AG09309 (cell line): ENCODE measurements at regions not wholly inside any gene's neighbourhood (a gene's known extent, or its start where the extent isn't known, plus 50 kb on each side); places are given as distances from the start of the nearest gene placed in this dataset.

Experiments used
- DNase-seq: peaks from one replicate; pipeline ENCODE4 v3.0.0-alpha.2; 2010; ENCODE audit warnings: low read depth
- H3K4me3 ChIP-seq: 2 replicates; pipeline ENCODE4 v1.5.1; 2011; ENCODE audit warnings: mild to moderate bottlenecking, low read depth, low read length, moderate library complexity; ENCODE audit not compliant: control insufficient read depth
- TF ChIP-seq, protein P1 (sequence below): IDR thresholded peaks from 2 replicates; pipeline ENCODE4 v1.5.1; 2011; ENCODE audit warnings: mild to moderate bottlenecking, low read depth, low read length, inconsistent platforms; ENCODE audit not compliant: insufficient read depth, control insufficient read depth; ENCODE audit errors: missing control alignments

DNA sequence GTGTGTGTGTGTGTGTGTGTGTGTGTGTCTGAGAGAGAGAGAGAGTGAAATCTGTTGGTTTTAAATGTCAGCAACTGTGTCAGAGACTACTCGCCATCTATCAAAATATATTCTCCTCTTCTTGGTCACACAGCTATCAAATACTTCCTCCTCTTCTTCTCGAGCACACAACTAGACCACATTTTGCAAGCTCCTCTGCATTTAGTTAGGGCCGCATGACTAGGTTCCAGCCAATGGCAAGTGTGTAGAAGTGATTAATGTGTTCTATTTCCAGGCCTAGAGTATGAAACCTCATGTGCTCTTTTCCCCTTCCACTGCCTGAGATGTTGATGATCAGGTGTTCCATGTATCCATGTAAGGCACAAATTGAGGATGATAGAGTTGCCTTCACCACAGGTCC is 278.5 kb upstream of the MARCKS start:
- no peak for DNase-seq
- TF ChIP-seq, protein P1, sequence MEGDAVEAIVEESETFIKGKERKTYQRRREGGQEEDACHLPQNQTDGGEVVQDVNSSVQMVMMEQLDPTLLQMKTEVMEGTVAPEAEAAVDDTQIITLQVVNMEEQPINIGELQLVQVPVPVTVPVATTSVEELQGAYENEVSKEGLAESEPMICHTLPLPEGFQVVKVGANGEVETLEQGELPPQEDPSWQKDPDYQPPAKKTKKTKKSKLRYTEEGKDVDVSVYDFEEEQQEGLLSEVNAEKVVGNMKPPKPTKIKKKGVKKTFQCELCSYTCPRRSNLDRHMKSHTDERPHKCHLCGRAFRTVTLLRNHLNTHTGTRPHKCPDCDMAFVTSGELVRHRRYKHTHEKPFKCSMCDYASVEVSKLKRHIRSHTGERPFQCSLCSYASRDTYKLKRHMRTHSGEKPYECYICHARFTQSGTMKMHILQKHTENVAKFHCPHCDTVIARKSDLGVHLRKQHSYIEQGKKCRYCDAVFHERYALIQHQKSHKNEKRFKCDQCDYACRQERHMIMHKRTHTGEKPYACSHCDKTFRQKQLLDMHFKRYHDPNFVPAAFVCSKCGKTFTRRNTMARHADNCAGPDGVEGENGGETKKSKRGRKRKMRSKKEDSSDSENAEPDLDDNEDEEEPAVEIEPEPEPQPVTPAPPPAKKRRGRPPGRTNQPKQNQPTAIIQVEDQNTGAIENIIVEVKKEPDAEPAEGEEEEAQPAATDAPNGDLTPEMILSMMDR: no peak
- no peak overlapping the region for H3K4me3 ChIP-seq

DNA sequence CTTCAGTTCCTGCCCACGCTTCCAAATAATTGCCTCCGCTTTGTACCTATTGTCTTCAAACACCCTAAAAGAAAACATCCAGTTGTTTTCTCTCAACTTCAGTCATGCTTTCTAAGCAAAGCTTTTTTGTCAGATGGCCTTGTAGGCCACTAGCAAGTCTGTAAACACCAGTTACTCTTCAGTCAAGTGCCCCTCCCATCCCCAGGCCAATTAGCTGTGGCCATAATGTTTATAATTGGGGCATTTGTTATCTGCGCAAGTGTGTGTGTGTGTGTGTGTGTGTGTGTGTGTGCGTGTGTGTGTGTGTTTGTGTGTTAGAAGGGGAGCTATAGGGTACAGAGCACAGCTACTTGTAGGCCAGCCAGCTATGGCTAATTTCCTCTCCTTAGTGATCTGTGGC is 272.4 kb upstream of the MARCKS start:
- H3K4me3 ChIP-seq: no peak overlapping the region
- no peak for DNase-seq

GRCh38 chr6:113585246-113585645 is 271.9 kb upstream of the MARCKS start:
- no peak overlapping the region for H3K4me3 ChIP-seq
- TF ChIP-seq, protein P1: no peak

More for the DNA sequence above, 272.4 kb upstream of the MARCKS start:
- TF ChIP-seq, protein P1: no peak

DNA sequence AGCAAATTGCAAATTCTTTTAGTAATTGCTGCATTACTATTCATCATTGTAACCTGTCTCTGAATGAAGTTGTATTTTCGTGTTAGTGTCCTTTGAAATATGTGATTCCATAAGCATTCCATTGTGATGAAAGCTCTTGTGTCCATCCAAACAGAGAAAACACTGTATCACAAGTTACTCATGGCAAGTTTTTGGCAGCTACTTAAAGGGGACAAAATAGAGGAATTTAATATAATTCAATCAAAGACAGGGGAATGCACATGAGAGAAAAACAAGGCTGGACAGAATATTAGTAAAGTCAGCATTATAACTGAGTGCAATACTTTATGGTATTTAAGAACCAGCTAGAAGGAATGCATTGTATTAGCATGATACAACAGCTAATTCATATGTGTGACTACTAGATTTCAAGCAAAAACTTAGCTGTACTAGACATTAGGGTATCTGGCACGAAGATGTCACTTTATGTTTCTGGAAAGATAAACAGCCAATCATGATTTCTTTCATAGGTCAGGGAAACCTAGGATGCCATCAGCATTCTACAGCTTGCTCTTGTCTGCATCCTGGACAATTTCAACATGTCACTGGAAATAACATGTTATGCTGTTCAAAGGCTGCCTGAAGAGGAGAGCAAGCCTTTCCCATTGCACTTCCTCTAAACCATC is 270.6 kb upstream of the MARCKS start:
- no peak for DNase-seq
- TF ChIP-seq, protein P1: no peak
- no peak overlapping the region for H3K4me3 ChIP-seq

More at GRCh38 chr6:113585246-113585645, 271.9 kb upstream of the MARCKS start:
- DNase-seq: no peak

- no peak overlapping the region for H3K4me3 ChIP-seq
- no peak for DNase-seq
- TF ChIP-seq, protein P1: no peak
Observed at GRCh38 chr6:113587078-113587699, 270.0 kb upstream of the MARCKS start.

DNA sequence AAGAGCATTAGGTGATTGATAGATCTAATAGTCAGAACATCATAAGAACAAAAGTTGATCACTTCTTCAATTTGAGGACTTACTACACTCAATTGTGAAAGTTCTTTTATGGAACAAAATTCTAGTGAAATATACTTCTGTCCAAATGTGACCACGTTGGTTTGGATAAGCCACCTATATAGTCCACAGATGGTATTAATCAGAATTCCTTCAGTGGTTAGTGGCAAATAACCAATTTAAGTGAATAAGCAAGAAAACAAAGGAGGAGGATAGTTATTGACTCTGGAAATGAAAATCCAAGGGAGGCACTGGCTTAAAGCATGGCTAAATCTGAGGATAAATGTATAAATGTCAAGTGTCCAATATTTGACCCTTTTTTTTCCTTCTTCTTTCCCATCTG is 268.5 kb upstream of the MARCKS start:
- no peak overlapping the region for H3K4me3 ChIP-seq
- TF ChIP-seq, protein P1: no peak
- peak; percentile 62 for DNase-seq
